ENCODE measurements at regions not wholly inside any gene's neighbourhood (a gene's known extent, or its start where the extent isn't known, plus 50 kb on each side); places are given as distances from the start of the nearest gene placed in this dataset.

GRCh38 chr6:166848979-166849748 is 107.2 kb downstream of the RNASET2 start:
- no peak for TF ChIP-seq CTCF (IDR thresholded peaks at IDR 0.05)
- no peak for TF ChIP-seq EZH2 (IDR thresholded peaks at IDR 0.05; ENCODE audit: borderline replicate concordance, insufficient read depth, low read depth, low read length, poor library complexity, severe bottlenecking)

All from B cell (primary cell).